ENCODE measurements at regions not wholly inside any gene's neighbourhood (a gene's known extent, or its start where the extent isn't known, plus 50 kb on each side); places are given as distances from the start of the nearest gene placed in this dataset.

DNA sequence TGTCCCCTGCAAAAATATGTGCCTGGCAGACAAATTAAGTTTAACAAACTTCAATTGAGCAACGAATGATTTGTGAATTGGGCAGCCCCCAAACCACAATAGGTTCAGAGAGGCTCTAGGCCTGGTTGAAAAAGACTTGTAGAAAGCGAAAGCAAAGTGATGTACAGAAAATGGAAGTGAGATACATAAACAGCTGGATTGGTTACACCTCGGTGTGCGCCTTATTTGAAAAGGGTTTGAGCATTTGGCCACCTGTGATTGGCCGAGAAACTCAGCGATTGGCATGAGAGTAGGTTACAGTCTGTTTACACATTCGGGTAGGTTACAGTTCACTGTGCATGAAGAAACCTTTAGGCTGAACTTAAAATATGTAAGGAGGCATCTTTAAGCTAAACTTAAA, 136.9 kb downstream of the CD83 start:
- DNase-seq (ENCODE audit: low read depth in 2 of 2): no peak

DNA sequence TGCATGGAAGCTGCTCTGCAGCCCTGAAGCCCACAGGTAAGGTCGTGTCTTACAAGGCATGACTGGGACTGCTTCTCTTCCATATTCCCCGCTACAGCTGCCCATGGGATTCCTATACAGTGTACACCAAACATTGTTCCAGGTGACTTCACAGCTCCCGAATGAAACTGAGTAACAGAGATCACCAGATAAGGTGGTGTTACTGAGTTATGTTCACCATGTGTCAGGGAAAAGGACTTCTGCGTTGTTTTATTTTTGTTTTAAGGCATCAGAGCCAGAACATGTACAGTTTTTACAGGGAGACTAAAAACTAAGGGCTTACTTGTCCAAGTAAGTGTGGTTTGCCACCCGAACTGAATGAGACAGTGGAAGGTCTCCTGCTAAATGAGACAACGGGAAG, 138.3 kb downstream of the CD83 start:
- DNase-seq (ENCODE audit: low read depth in 2 of 2): no peak

DNA sequence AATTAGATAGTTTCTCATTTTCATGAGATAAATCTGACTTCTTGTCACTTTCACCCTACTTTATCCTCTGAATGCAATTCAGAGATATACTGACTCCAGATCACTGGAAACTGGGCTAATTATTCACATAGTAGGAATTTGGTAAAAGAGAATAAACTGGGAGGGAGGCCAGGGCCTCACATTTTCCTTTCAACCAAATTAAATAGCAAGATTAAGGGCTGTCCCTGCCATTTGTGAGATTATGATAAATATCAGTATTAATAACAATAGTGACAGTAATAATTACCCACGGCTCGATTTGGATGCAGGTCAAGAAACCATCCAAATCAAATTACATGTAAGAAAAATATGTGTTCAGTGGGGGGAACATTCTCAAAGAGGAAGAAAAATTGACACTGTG, 140.5 kb downstream of the CD83 start:
- DNase-seq (ENCODE audit: low read depth in 2 of 2): no peak

DNA sequence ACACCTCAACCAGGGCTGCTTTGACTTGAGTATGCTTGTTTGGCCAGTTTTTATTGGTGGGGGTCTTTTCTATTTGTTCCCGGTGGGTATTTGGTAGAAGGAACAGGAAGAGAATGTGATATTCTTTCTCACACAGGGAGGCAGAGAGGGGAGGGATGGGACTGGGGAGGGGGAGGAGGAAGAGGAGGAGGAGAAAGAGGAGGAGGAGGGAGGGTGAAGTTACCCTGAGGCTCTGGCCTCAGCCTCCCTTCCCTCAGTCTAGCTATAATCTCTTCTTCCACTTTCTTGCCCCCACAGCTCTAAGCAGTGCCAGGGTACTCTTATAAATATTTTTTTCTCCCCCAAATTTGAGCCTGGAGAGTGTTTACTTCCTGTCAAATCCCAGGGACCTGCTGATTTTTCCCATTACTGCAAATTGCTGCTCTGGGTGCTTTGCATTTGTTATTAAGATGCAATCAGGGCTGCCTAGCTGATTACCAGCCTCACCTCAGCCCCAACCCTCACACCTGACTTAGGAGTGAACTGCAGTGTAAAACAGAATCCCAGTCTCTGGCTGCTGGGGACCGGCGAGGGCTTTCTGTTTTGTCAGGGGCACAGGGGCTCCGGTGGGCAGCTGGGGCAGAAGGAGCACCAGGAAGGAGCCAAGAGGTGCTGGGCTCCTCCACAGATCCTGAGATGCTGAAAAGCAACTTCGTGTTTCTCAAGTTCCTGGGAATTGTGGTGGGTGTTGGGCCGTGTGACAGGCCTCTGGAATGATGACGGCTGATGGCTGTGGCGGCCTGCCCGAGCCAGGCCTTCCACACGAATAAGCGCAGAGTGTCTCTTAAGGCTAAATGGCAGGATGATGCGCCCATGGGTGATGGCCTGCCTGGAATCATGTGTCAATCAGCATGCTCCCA, 141.4 kb downstream of the CD83 start:
- DNase-seq (ENCODE audit: low read depth in 2 of 2): no peak

DNA sequence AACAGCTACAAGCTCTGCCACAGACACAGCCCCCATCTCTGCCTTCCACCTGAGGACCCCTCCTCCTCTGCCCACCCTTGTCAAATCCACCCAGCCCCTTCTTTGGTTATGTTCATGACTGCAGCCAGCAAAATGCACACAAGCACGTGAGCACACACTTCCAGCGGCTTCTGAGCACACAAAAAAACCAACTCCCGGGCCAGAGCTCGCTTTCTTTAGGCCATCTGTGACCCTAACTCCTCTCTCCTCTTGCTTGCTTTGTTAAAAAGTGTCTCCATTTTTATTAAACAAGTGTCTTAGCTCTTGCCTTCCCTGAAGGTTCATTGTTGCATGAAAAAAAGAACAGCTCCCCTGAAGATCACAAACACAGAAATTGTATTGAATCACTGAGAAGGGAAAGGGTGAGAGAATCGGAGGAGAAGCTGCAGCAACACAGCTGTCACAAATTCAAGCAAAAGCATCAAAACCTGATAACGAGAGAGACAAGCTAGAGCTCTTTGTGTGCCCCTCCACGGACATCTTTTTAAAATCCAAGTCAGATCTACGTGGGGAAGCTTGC, 142.1 kb downstream of the CD83 start:
- DNase-seq (ENCODE audit: low read depth in 2 of 2): no peak

DNA sequence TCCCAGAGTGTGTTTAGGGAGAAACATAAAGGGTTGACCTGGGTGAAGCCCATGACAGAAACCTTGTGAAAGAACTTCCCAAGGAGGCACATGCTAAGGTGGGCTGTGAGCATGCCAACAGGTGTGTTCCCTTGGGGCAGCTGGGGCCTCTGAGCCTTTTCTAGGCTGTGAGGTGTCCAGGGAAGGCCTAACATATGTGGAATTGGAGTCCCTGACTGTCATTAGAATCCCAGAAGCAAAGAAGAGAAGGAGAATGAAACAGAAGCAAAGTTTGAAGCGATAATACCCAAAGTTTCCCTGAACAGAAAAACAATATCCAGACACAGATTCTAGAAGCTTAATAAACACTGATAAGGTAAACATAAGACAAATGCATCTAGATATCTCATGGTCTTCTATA, 143.3 kb downstream of the CD83 start:
- DNase-seq (ENCODE audit: low read depth in 2 of 2): no peak

DNA sequence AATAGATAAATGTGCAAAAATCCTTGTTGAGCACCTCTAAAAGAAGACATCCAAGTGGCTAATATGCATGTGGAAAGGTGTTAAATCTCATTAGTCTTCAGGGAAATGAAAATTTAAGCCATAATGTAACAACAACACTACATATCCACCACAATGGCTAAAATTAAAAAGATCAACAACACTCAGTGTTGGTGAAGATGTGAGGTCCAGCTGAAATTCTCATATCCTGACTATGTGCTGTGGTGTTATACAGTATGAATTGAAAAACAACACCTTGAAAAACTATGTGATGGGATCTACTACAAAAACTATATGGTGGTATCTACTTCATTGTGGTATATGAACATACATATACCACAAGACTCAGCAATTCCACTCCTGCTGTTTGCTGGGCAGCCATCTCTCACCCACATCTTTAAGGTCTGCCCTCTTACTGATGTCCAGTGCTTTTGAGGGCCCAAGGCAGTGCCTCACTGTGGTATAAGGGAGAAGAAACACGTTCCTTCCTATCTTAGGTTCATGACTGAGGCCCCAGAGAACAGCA, 146.4 kb downstream of the CD83 start:
- DNase-seq (ENCODE audit: low read depth in 2 of 2): no peak

DNA sequence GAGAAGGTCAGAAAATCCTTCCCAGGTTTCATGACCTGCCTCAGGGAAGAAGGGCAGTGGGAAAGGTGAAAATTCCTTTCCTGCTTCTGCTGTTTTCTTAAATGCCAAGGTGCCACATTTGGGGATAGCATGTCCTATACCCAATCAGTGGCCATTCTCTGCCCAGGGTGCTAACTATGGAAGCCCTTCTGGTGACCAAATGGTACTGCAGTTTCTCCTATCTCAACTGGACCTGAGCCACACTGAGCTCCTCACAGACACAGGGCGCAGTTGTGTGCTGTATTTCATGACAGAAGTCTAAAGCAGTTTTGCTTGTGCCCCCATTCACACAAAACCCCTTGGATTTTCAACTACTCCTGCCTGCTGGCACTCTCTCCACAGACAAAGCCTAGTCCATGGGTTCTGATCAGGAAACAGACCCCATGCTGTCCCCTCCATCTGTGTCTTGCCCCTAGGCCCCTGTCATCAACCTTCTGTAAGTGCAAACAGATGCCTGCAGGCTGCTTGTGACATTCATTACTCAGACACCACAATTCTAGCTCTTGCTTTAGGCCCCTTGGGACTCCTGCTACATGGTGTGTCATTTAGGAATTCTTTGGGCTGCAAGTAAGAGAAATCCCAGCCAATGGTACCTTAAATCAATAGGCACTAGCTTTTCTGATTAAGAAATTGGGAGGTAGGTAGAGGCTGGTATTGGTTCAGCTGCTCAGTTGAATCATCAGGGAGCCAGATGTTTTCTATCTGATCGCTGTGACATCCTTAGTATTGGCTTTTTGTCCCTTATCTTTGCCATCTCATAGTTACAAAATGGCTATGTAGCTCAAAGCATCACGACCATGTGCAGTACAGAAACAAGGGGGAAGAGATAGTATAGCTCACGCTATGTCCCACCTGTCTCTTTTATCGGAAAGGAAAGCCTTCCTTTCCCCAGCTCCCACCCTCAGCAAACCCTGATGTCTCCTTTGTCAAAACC, 147.8 kb downstream of the CD83 start:
- no peak for DNase-seq (ENCODE audit: low read depth in 2 of 2)

DNA sequence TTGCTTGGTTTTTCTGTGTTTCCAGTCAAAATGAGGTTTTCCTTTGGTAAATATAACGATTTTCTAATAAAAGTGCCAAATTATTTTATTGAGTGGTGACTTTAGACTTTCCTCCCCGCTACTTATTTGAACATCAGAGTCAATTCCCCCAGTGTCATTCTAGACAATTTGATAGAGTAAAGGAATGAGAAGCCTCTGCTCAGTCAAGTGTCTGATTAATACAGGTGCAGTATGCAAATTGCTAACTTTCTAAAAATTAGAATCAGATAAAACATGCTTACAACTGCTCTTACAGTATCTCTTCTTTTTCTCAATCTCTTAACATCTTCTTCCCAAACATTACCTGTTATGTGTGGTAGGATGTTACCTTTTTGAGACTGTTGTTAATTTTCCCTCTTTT, 148.7 kb downstream of the CD83 start:
- DNase-seq (ENCODE audit: low read depth in 2 of 2): no peak

DNA sequence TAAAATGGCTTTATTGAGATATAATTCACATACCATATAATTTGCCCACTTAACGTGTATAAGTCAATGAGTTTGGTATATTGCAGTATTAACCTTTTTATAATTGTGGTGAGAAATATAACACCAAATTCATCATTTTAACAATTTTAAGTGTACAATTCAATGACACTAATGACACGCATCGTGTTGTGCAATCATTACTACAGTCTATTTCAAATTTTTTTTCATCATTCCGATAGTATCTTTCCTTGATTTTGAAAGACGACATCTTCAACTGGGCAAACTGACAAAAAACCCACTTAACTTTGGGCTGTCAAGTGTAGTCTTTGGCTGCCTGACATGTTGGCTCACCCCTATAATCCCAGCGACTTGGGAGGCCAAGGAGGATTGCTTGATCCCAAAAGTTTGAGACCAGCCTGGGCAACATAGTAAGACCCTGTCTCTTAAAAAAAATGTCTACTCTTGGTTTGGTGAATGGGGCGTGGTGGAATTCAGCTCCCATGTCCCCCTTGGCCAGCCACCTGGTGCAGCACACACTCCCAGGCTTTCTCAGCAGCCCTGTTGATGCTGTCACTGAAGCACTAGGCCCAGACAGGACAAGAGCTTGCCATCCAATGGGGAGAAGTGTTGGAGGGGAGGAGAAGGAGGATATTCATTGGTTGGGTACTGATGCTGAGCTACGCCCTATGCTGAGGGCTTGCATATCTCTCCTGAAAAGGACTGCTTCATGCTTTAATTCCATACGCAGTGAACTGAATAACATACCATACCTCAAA, 150.5 kb downstream of the CD83 start:
- DNase-seq (ENCODE audit: low read depth in 2 of 2): no peak

DNA sequence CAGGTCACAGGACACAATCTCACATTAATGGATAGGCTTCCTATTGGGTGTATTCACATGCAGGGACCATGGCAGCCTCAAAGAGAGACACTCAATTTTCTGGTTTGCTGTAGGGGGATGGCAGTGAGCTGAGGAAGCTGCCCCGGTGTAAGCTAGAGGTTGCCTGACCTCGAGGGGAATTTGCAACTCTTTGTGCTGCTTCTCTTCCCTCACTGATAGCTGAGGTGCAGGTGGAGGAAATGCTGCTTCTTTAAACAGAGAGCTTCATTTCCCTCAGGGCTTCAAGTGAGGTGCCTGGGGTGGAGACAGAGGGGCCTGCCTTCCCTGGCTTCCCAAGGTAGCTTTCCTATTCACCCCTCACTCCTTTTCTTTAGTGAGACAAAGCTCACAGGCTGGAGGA, 151.9 kb downstream of the CD83 start:
- DNase-seq (ENCODE audit: low read depth in 2 of 2): no peak

DNA sequence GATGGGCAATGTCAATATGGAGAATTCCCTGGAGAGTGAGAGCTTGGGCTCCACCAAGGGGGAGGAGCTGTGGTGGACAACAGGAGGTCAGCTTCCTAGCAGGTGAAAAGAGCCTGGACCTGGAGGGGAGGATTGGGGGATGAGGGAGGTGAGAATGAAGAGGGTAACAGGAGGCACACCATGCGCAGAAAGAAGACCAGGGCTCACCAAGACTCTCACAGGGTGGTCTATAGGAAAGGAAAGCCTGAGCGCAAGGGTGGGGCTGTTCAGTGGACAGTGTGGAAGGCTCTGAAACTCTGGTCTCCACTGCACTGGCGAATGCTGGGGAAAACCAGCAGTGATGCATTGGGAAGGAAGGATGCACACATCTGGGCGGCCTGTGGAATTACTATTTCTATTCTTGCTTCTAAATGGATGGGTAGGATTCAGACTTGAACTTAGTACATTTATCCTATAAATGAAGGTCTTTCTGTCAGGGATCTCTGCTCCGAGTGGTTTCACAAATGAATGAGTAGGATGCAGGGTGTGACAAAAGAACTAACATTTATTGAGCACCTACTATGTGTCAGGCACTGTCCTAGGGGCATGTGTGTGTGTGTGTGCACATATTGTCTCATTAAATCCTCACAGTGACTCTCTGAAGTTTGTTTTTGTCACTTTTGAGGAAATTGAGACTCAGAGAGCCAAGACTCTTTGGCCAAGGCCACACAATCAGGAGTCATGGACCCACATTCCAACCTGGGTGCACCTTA, 152.7 kb downstream of the CD83 start:
- DNase-seq (ENCODE audit: low read depth in 2 of 2): no peak

DNA sequence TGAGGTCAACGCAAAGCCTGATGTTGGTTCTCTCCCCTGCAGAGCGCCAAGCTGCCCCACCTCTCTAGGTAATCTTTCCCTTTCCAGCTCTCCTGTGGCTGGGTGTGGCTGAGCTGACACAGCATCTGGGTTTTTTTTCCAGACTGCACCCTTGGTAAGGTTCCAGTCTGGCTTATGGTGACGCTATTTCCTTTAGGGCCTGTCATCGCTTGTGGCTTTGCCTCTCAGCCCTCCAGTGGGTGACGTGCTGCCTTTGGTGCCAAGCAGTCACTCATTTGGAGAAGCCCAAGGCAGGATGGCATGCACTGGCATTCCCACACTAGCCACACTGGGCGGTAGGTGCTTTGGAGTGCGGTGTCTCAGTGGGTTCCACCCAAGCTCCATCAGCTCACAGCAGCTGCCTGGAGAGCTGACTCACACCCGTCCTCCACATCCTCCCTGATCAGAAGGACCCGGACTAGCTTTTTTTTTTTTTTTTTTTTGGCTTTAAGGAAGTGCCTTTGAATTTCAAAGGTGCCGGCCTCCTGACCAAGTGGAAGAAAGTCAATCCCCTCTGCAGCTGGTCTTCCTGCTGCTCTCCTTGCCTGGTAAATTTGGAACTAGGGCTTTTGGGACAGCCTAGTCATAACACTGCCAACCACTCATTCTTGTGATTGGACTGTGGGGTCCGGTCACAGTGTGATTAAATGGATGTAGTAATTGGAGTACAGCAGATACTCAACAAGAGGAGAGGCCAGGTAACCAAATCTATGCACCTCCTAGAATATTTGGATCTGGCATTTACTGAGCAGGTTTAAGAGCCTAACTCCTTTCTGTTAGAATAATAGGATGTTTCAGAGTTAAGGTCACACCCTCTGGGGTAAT, 153.6 kb downstream of the CD83 start:
- no peak for DNase-seq (ENCODE audit: low read depth in 2 of 2)

DNA sequence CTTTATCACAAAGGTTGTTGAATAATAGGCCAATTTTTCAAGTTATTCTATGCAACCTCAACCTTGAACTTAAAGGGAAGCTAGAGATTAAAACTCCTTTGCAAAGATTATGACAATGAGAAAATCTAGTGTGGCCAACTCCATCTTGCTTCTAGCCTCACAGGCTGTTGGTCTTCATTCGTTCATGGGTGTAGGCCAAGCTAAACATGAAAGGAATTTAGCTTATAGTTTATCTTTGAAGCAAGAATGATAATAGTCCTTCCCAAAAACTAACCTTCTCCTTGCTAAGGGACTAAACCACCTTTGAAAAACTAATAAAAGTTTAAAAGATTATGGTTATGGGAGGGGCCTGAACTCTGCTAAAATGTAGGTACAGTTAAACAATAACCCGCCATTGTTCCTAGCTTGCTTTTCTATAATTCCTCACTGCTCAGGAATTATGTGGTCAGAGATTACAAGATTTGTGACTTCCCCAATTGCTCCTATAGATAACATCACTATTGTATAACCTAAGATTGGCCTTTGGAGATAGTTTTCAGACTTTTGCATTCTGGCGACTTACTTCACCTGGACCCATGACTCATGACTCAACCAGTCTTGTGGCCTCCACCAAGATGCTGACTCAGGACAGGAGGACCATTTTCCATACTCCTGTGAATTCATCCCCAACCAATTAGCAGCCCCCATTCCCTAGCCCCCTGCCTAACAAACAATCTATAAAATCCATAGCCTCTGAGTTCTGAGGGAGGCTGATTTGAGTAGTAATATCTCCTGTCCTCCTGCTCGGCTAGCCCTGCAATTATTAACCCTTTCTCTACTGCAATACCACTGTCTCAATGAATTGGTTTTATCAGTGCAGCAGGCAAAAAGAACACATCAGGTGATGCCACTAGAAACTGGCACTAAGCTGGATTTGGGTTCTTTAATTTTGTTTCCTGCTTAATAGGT, 154.5 kb downstream of the CD83 start:
- DNase-seq (ENCODE audit: low read depth in 2 of 2): no peak

DNA sequence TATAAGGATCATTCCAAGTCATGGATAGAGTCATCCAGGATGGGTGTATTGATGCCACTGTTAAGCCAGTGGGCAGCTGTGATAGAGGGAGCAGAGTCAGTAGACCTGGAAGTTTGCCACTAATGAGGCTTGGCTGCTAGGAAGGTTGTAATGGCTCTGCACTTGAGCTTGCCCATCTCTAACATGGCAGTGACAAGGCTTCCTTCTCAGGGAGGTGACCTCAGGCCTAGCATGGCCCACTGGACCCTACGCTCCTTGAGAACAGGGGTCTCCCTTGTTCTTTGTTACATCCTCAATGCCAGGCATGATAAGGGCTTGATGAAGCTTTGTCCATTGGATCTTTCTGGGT, 155.1 kb downstream of the CD83 start:
- no peak for DNase-seq (ENCODE audit: low read depth in 2 of 2)

DNA sequence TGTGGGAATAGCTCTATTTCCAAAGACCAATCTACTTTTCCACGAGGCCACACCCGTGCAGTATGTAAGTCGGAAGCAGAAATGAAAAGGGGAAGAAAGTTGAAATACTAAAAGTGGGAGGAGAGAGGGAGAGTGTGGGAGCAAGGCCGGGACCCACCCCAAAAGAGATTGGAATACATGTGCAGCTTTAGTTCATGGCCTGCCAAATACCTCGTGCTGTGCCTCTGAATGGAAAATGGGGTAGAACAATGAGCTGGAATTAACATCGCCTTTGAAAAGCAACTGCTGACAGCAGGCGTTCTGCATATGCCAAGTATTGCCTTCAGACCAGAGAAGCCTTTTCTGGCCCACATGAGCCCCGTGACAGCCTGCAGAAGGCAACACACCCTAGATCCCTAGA, 155.6 kb downstream of the CD83 start:
- no peak for DNase-seq (ENCODE audit: low read depth in 2 of 2)

DNA sequence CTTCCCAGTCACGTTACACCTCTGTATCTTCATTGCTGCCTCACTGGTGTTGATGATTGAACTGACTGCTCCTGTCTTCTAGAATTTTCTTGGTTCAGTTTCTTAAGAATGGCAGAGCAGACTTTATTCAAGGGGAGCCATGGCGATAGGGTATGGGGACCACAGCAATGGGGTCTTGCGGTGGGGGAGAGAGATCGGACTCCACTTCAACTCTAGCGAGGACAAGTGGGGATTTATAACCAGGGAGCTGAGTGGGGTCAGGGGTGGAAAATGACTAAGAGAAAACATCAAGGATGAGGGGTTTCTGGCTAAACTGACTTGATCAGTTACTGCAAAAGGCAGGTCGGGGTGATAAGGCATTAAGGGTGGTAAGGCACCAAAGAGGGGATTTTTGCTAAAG, 156.4 kb downstream of the CD83 start:
- DNase-seq (ENCODE audit: low read depth in 2 of 2): no peak

Data from stimulated activated CD4-positive, alpha-beta T cell treated with anti-CD3 and anti-CD28 coated beads, Interleukin-1b, Interleukin-23, amount 100 ng/mL, for 1 hour (primary cell).